GM21576 (cell line): ENCODE measurements at regions not wholly inside any gene's neighbourhood (a gene's known extent, or its start where the extent isn't known, plus 50 kb on each side); places are given as distances from the start of the nearest gene placed in this dataset.
"Not testable (repeated sequence)": the region's sequence is repeated elsewhere in the genome, so short reads cannot be mapped to it uniquely, and the experiment has no call there.

Experiments
- ATAC-seq: cut with Tn5 transposase; IDR thresholded peaks from one replicate; pipeline ENCODE4 v1.9.1; 2021; ENCODE audit warnings: mild to moderate bottlenecking, moderate library complexity; ENCODE audit not compliant: unreplicated experiment

- no peak for ATAC-seq
These were observed 283.5 kb downstream of the RWDD3 start for GRCh38 chr1:95517506-95517905.

- ATAC-seq = no peak
These were observed 284.3 kb downstream of the RWDD3 start for GRCh38 chr1:95518310-95518709.

- ATAC-seq = no peak
These were observed 286.4 kb downstream of the RWDD3 start for GRCh38 chr1:95520390-95520789.

GRCh38 chr1:95532335-95532734 lies 298.3 kb downstream of the RWDD3 start:
- ATAC-seq = no peak

- ATAC-seq = no peak
These were observed 301.0 kb downstream of the RWDD3 start for GRCh38 chr1:95534985-95535384.

- no peak for ATAC-seq
These were observed 301.6 kb downstream of the RWDD3 start for GRCh38 chr1:95535614-95536013.

- no peak for ATAC-seq
These were observed 302.5 kb downstream of the RWDD3 start for GRCh38 chr1:95536501-95536900.

- no peak for ATAC-seq
These were observed 303.2 kb downstream of the RWDD3 start for GRCh38 chr1:95537176-95537575.

- ATAC-seq = not testable (repeated sequence)
These were observed 304.2 kb downstream of the RWDD3 start for GRCh38 chr1:95538242-95538641.

GRCh38 chr1:95542936-95543335 lies 308.9 kb downstream of the RWDD3 start:
- no peak for ATAC-seq

GRCh38 chr1:95547005-95547404 lies 313.0 kb downstream of the RWDD3 start:
- no peak for ATAC-seq

GRCh38 chr1:95548211-95548610 lies 314.2 kb downstream of the RWDD3 start:
- ATAC-seq = no peak

GRCh38 chr1:95551201-95551600 lies 317.2 kb downstream of the RWDD3 start:
- no peak for ATAC-seq

- ATAC-seq = no peak
These were observed 319.6 kb downstream of the RWDD3 start for GRCh38 chr1:95553595-95553994.

GRCh38 chr1:95554408-95554807 lies 320.4 kb downstream of the RWDD3 start:
- no peak for ATAC-seq

- ATAC-seq = no peak
These were observed 324.8 kb downstream of the RWDD3 start for GRCh38 chr1:95558791-95559190.

GRCh38 chr1:95561346-95561745 lies 327.3 kb downstream of the RWDD3 start:
- ATAC-seq = no peak

- no peak for ATAC-seq
These were observed 328.2 kb downstream of the RWDD3 start for GRCh38 chr1:95562230-95562629.

- no peak for ATAC-seq
These were observed 338.0 kb downstream of the RWDD3 start for GRCh38 chr1:95572002-95572401.

GRCh38 chr1:95572962-95573361 lies 339.0 kb downstream of the RWDD3 start:
- no peak for ATAC-seq

- no peak for ATAC-seq
These were observed 341.3 kb downstream of the RWDD3 start for GRCh38 chr1:95575291-95575690.

GRCh38 chr1:95578462-95578861 lies 344.5 kb downstream of the RWDD3 start:
- no peak for ATAC-seq

- no peak for ATAC-seq
These were observed 348.2 kb downstream of the RWDD3 start for GRCh38 chr1:95582191-95582590.

- ATAC-seq = no peak
These were observed 348.7 kb downstream of the RWDD3 start for GRCh38 chr1:95582746-95583145.
